ENCODE measurements at regions not wholly inside any gene's neighbourhood (a gene's known extent, or its start where the extent isn't known, plus 50 kb on each side); places are given as distances from the start of the nearest gene placed in this dataset.

DNA sequence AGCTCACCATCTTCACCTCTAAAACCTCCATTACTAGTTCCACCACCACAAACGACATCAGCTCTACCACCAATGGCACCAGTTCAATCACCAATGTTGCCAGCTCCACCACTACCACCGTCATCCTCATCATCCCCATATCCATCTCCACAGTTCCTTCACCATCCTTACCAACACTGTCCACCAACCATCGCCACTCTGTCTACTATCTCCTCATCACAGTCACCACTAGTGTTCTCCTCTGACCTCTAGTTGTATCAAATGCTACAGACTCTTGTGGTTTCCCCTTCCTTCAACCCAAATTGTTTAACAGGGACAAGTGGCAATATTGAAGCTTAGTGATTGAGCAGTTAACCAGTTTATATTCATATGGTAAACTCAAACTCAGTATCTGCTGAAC, 182.6 kb downstream of the CAAP1 start:
- TF ChIP-seq EP300 (IDR thresholded peaks at IDR 0.05) (no peak), CTCF (IDR thresholded peaks at IDR 0.05) (no peak)
